DND-41 (cell line): ENCODE measurements at regions not wholly inside any gene's neighbourhood (a gene's known extent, or its start where the extent isn't known, plus 50 kb on each side); places are given as distances from the start of the nearest gene placed in this dataset.
"Not testable (repeated sequence)": the region's sequence is repeated elsewhere in the genome, so short reads cannot be mapped to it uniquely, and the experiment has no call there.

Experiments used
- ATAC-seq: fragments of 200-7000 bp; cut with Tn5 transposase; 3 replicates; pipeline ENCODE4 v1.9.1; 2021; ENCODE audit warnings: low read depth; ENCODE audit not compliant: insufficient read depth
- DNase-seq: peaks from one replicate; pipeline ENCODE4 v3.0.0-alpha.2; 2020
- H2AFZ ChIP-seq: 2 replicates; pipeline ENCODE4 v1.6.0; 2012; ENCODE audit warnings: low read depth, low read length
- H3K27ac ChIP-seq: 2 replicates; pipeline ENCODE4 v1.5.1; 2012; ENCODE audit warnings: low read length, inconsistent platforms
- H3K27me3 ChIP-seq: fragments of 200-600 bp; sonication (generic); 2 replicates; pipeline ENCODE4 v1.6.0; 2012; ENCODE audit warnings: low read length, mild to moderate bottlenecking, inconsistent platforms; ENCODE audit not compliant: insufficient read depth, poor library complexity
- H3K36me3 ChIP-seq: 2 replicates; pipeline ENCODE4 v1.5.1; 2012; ENCODE audit warnings: low read length, inconsistent platforms; ENCODE audit not compliant: insufficient read depth
- H3K4me1 ChIP-seq: 2 replicates; pipeline ENCODE4 v1.5.1; 2012; ENCODE audit warnings: mild to moderate bottlenecking, low read length; ENCODE audit not compliant: insufficient read depth
- H3K4me2 ChIP-seq: 2 replicates; pipeline ENCODE4 v1.6.0; 2012; ENCODE audit warnings: mild to moderate bottlenecking, moderate library complexity, low read length, inconsistent platforms; ENCODE audit not compliant: insufficient read depth
- H3K4me3 ChIP-seq, 2 experiments: fragments of 200-600 bp in 1 of 2; shearing (Covaris generic) in 1 of 2; 2 replicates each; pipeline ENCODE4 v1.5.1; 2012 to 2016; ENCODE audit warnings: inconsistent platforms in 2 of 2, low read length in 2 of 2, mild to moderate bottlenecking in 2 of 2, low read depth in 1 of 2, moderate library complexity in 1 of 2
- H3K79me2 ChIP-seq: 2 replicates; pipeline ENCODE4 v1.6.0; 2012; ENCODE audit warnings: low read length, inconsistent platforms; ENCODE audit not compliant: insufficient read depth
- H3K9ac ChIP-seq: 2 replicates; pipeline ENCODE4 v1.6.0; 2012; ENCODE audit warnings: low read depth, mild to moderate bottlenecking, inconsistent platforms, low read length, moderate library complexity
- H3K9me3 ChIP-seq: 2 replicates; pipeline ENCODE4 v1.5.1; 2012; ENCODE audit warnings: low read length, moderate library complexity, mild to moderate bottlenecking, inconsistent platforms; ENCODE audit not compliant: insufficient read depth, severe bottlenecking
- H4K20me1 ChIP-seq: 2 replicates; pipeline ENCODE4 v1.6.0; 2012; ENCODE audit warnings: low read length; ENCODE audit not compliant: insufficient read depth
- EZH2 ChIP-seq: IDR thresholded peaks from 3 replicates; pipeline ENCODE4 v1.6.1; 2012; ENCODE audit warnings: borderline replicate concordance, low read depth, mild to moderate bottlenecking, moderate library complexity, low read length, inconsistent platforms; ENCODE audit not compliant: severe bottlenecking
- TF ChIP-seq, protein P1 (sequence below): IDR thresholded peaks from 2 replicates; pipeline ENCODE4 v1.5.1; 2012; ENCODE audit warnings: borderline replicate concordance, low read length, moderate library complexity, mild to moderate bottlenecking; ENCODE audit not compliant: poor library complexity, severe bottlenecking; ENCODE audit errors: extremely low read depth

DNA sequence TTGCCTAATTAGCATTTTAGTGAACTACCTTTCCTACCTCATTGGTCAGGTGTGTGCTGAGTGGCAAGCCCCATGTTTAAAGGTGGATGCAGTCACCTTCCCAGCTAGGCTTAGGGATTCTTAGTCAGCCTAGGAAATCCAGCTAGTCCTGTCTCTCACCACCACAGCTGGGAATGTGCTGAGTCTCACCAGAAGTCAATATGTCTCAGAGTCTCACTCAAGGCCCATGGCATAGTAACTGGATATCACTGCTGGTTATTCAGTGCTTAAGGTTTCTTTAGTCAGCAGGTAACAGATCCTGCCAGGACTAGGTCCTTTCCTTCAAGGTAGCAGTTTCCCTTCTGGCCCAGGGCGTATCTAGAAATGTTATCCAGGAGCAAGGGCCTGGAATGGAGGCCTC is 136.5 kb downstream of the COX18 start:
- H3K4me1 ChIP-seq = no peaks in the 10 kb centered on the region
- no peak overlapping the region for H3K4me2 ChIP-seq
- no peak for TF ChIP-seq EZH2
- TF ChIP-seq, protein P1, sequence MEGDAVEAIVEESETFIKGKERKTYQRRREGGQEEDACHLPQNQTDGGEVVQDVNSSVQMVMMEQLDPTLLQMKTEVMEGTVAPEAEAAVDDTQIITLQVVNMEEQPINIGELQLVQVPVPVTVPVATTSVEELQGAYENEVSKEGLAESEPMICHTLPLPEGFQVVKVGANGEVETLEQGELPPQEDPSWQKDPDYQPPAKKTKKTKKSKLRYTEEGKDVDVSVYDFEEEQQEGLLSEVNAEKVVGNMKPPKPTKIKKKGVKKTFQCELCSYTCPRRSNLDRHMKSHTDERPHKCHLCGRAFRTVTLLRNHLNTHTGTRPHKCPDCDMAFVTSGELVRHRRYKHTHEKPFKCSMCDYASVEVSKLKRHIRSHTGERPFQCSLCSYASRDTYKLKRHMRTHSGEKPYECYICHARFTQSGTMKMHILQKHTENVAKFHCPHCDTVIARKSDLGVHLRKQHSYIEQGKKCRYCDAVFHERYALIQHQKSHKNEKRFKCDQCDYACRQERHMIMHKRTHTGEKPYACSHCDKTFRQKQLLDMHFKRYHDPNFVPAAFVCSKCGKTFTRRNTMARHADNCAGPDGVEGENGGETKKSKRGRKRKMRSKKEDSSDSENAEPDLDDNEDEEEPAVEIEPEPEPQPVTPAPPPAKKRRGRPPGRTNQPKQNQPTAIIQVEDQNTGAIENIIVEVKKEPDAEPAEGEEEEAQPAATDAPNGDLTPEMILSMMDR = no peak
- ATAC-seq (no peak), DNase-seq (no peak)
- no peaks in the 10 kb centered on the region for H3K9me3 ChIP-seq
- no peak overlapping the region for H3K4me3 ChIP-seq
- no peaks in the 10 kb centered on the region for H4K20me1 ChIP-seq
- H3K27me3 ChIP-seq = no peaks in the 10 kb centered on the region
- H3K36me3 ChIP-seq = no peaks in the 10 kb centered on the region
- H3K9ac ChIP-seq = no peak overlapping the region
- H3K79me2 ChIP-seq = no peaks in the 10 kb centered on the region
- H3K27ac ChIP-seq = no peak overlapping the region
- H2AFZ ChIP-seq = no peak overlapping the region

DNA sequence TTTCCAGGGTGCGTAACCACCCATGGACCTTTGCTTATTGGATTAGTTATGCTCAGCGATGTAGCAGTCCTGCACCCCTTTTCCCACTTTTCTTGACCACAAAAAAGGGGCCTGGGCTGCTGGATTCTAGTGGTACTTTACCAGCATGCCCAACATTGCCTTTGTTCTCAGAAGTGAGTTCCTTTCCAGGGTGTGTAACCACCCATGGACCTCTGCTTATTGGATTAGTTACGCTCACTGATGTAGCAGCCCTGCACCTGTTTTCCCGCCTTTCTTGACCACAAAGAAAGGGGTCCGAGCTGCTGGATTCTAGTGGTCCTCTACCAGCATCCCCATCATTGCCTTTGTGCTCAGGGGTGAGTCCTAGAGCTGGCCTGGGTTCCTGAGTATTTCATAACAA is 138.2 kb downstream of the COX18 start:
- H2AFZ ChIP-seq = no peak overlapping the region
- no peaks in the 10 kb centered on the region for H4K20me1 ChIP-seq
- DNase-seq (no peak), ATAC-seq (no peak)
- H3K27me3 ChIP-seq = no peaks in the 10 kb centered on the region
- H3K9ac ChIP-seq = no peak overlapping the region
- H3K36me3 ChIP-seq = no peaks in the 10 kb centered on the region
- no peak overlapping the region for H3K4me3 ChIP-seq
- no peaks in the 10 kb centered on the region for H3K9me3 ChIP-seq
- H3K4me2 ChIP-seq = no peak overlapping the region
- no peak for TF ChIP-seq EZH2
- TF ChIP-seq, protein P1 = no peak
- no peak overlapping the region for H3K27ac ChIP-seq
- no peaks in the 10 kb centered on the region for H3K4me1 ChIP-seq
- H3K79me2 ChIP-seq = no peaks in the 10 kb centered on the region

DNA sequence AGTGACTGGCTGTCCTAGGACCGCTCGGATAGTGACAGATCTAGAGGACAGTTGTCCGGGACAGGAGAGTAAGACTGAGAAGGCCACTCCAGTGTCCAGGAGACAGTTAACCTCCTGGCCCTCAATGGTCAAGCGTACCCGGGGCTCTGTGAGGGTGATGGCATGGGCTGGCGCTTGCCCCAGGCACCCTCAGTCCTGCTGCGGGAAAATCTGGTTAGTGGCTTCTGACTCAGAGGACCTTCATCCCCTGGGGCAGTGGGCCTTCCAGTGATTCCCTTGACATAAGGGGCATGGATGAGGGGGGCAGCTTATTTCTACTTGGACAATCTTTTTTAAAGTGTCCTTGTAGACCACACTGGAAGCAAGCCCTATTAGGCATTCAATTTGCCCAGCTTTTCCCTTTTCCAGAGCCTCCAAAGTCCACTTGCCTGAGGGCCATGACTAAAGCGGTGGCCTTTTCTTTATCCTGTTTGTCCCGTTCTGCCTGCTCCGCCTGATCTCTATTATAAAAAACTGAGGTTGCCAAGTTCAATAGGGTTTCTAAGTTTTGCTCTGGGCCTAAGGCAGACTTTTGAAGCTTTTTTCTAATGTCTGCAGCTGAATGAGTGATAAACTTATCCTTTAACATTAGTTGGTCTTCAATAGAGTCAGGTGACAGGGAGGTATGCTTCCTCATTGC is 139.8 kb downstream of the COX18 start:
- not testable (repeated sequence) for H4K20me1 ChIP-seq, H3K4me2 ChIP-seq, H2AFZ ChIP-seq, DNase-seq, ATAC-seq, H3K9me3 ChIP-seq, H3K9ac ChIP-seq, H3K27me3 ChIP-seq, H3K4me1 ChIP-seq, H3K27ac ChIP-seq, H3K36me3 ChIP-seq, H3K4me3 ChIP-seq, H3K79me2 ChIP-seq

DNA sequence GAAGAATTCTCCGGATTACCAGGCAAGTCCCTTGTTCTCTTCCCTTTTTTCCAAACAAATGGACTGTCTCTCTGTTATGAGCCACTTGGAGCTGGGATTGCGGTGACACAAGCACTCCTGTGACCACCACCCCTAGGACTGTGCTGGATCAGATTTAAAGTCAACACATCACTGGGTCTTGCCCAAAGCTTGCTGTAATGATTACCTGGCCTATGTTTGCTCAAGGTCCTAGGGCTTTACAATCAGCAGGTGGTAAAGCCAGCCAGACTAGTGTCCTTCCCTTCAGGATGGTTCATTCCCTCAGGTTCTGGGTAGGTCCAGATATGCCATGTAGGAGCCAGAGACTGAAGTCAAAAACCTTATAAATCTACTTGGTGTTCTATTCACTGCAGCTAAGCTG is 144.7 kb downstream of the COX18 start:
- no peak overlapping the region for H2AFZ ChIP-seq
- no peak overlapping the region for H3K27ac ChIP-seq
- H3K79me2 ChIP-seq = no peaks in the 10 kb centered on the region
- H3K27me3 ChIP-seq = no peaks in the 10 kb centered on the region
- H4K20me1 ChIP-seq = no peaks in the 10 kb centered on the region
- ATAC-seq (no peak), DNase-seq (no peak)
- no peak overlapping the region for H3K4me3 ChIP-seq
- no peaks in the 10 kb centered on the region for H3K9me3 ChIP-seq
- TF ChIP-seq EZH2 = no peak
- no peak overlapping the region for H3K4me2 ChIP-seq
- no peaks in the 10 kb centered on the region for H3K36me3 ChIP-seq
- no peaks in the 10 kb centered on the region for H3K4me1 ChIP-seq
- H3K9ac ChIP-seq = no peak overlapping the region
